ENCODE measurements at regions not wholly inside any gene's neighbourhood (a gene's known extent, or its start where the extent isn't known, plus 50 kb on each side); places are given as distances from the start of the nearest gene placed in this dataset.

GRCh38 chr14:21846227-21846885, 172.7 kb upstream of the OR4E1 start:
- TF ChIP-seq POLR2A (IDR thresholded peaks at IDR 0.05) (no peak), CTCF (IDR thresholded peaks at IDR 0.05) (peak in 4 of 5 experiments; percentile 18 to 58 (median 46)), EP300 (IDR thresholded peaks at IDR 0.05; ENCODE audit: low read depth) (no peak), POLR2AphosphoS5 (IDR thresholded peaks at IDR 0.05) (no peak)
